HEK293 (cell line): ENCODE measurements at regions not wholly inside any gene's neighbourhood (a gene's known extent, or its start where the extent isn't known, plus 50 kb on each side); places are given as distances from the start of the nearest gene placed in this dataset.

Source experiments
- CTCF ChIP-seq: fragments of 450-650 bp; formaldehyde crosslinking; IDR thresholded peaks from 2 replicates; pipeline ENCODE4 v1.5.1; 2016; ENCODE audit warnings: missing biosample characterization, missing genetic modification characterization
- REPIN1 ChIP-seq: fragments of 450-650 bp; formaldehyde crosslinking; IDR thresholded peaks from 2 replicates; pipeline ENCODE4 v1.5.1; 2017; ENCODE audit warnings: missing biosample characterization, missing genetic modification characterization, low read depth
- ZNF548 ChIP-seq: fragments of 450-650 bp; formaldehyde crosslinking; IDR thresholded peaks from 2 replicates; pipeline ENCODE4 v1.5.1; 2016; ENCODE audit warnings: missing biosample characterization, missing genetic modification characterization

DNA sequence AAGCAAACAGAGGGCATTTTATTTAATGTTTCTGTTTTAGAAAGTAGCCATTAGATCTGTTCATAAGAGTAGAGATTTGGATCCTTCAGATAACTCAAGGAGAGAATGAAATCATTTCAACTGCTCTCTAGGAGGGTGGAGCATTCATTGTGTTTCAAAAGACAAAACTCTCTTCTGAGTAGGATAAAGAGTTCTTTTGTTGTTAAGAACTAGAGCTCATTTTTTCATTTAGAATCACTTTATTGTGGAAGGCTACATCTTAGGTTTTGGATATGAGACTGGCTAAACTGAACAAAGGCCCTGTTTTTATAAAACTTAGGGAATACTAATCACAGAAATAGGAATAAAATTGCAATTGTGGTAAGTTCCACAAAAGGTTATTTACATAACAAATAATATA is 193.9 kb upstream of the PCDH10 start:
- TF ChIP-seq ZNF548 (tag by site-specific recombination): no peak
- no peak for TF ChIP-seq REPIN1 (tag by site-specific recombination)
- no peak for TF ChIP-seq CTCF (tag by site-specific recombination)
